H1 (cell line): ENCODE measurements at regions not wholly inside any gene's neighbourhood (a gene's known extent, or its start where the extent isn't known, plus 50 kb on each side); places are given as distances from the start of the nearest gene placed in this dataset.
A peak's percentile ranks its signal among the peaks of the same experiment; 100 is the strongest.

Experiments used
- BACH1 ChIP-seq: IDR thresholded peaks from 2 replicates; pipeline ENCODE4 v1.6.1; 2012; ENCODE audit warnings: low read length, improper control_type of control experiment
- CBX8 ChIP-seq: fragments of 300-800, 300-1000 bp; sonication (generic); IDR thresholded peaks from 2 replicates; pipeline ENCODE4 v1.7.1; 2016; ENCODE audit warnings: low read depth, low read length, borderline replicate concordance
- CHD2 ChIP-seq: IDR thresholded peaks from 2 replicates; pipeline ENCODE4 v1.6.1; 2012; ENCODE audit warnings: low read length, improper control_type of control experiment
- CTCF ChIP-seq, 3 experiments: IDR thresholded peaks; 1 replicate in 2 of 3; 2 replicates in 1 of 3; pipeline versions ENCODE4 v1.5.1 to v1.6.1; 2011; ENCODE audit warnings: low read length in 3 of 3, mild to moderate bottlenecking in 3 of 3, inconsistent platforms in 2 of 3, low read depth in 1 of 3, moderate library complexity in 1 of 3; ENCODE audit not compliant: insufficient read depth in 1 of 3; ENCODE audit errors: control extremely low read depth in 1 of 3
- GTF2F1 ChIP-seq: IDR thresholded peaks from 2 replicates; pipeline ENCODE4 v1.6.1; 2012; ENCODE audit warnings: low read depth, low read length, improper control_type of control experiment, borderline replicate concordance
- KDM4A ChIP-seq: IDR thresholded peaks from one replicate; pipeline ENCODE4 v1.7.1; 2012; ENCODE audit warnings: low read depth, mild to moderate bottlenecking, moderate library complexity, low read length, inconsistent platforms; ENCODE audit not compliant: severe bottlenecking
- MAFK ChIP-seq: IDR thresholded peaks from 2 replicates; pipeline ENCODE4 v1.6.1; 2012; ENCODE audit warnings: low read depth, mild to moderate bottlenecking, improper control_type of control experiment, low read length
- PHF8 ChIP-seq: fragments of 200-600 bp; sonication (generic); conservative IDR thresholded peaks from 2 replicates; pipeline ENCODE4 v1.7.1; 2012; ENCODE audit warnings: low read depth, mild to moderate bottlenecking, inconsistent platforms, low read length, moderate library complexity
- POLR2A ChIP-seq, 2 experiments: IDR thresholded peaks; 1 replicate in 1 of 2; 2 replicates in 1 of 2; pipeline ENCODE4 v1.6.1; 2011; ENCODE audit warnings: low read depth in 2 of 2, low read length in 2 of 2, mild to moderate bottlenecking in 2 of 2; ENCODE audit errors: control extremely low read depth in 1 of 2
- POU5F1 ChIP-seq: IDR thresholded peaks from 2 replicates; pipeline ENCODE4 v1.6.1; 2011; ENCODE audit warnings: low read depth, mild to moderate bottlenecking, low read length, moderate library complexity
- SP2 ChIP-seq: IDR thresholded peaks from 2 replicates; pipeline ENCODE4 v1.6.1; 2012; ENCODE audit warnings: mild to moderate bottlenecking, low read length, inconsistent platforms
- TAF7 ChIP-seq: optimal IDR thresholded peaks from 2 replicates; pipeline ENCODE3; 2011; ENCODE audit warnings: low read depth, mild to moderate bottlenecking, inconsistent platforms, low read length, moderate library complexity, borderline replicate concordance
- TBP ChIP-seq: IDR thresholded peaks from 2 replicates; pipeline ENCODE4 v1.6.1; 2011; ENCODE audit warnings: low read depth, low read length, improper control_type of control experiment
- TEAD4 ChIP-seq: IDR thresholded peaks from 2 replicates; pipeline ENCODE4 v1.6.1; 2012; ENCODE audit warnings: low read depth, low read length, inconsistent platforms, mixed read lengths
- TF ChIP-seq, protein P1 (sequence below): IDR thresholded peaks from 2 replicates; pipeline ENCODE4 v1.6.1; 2012; ENCODE audit warnings: inconsistent platforms
- TF ChIP-seq, protein P2 (sequence below): IDR thresholded peaks from 2 replicates; pipeline ENCODE4 v1.6.1; 2012; ENCODE audit warnings: low read length, inconsistent platforms

- peak in 1 of 2 experiments; percentile 58; a peak in 2 of 3 replicates for TF ChIP-seq POLR2A (IDR thresholded peaks at IDR 0.05; ENCODE audit: control extremely low read depth in 1 of 2, low read depth in 2 of 2, low read length in 2 of 2)
- TF ChIP-seq, protein P1, sequence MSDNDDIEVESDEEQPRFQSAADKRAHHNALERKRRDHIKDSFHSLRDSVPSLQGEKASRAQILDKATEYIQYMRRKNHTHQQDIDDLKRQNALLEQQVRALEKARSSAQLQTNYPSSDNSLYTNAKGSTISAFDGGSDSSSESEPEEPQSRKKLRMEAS: peak; percentile 84
- TF ChIP-seq CHD2: no peak
- no peak for TF ChIP-seq TEAD4
- no peak for TF ChIP-seq POU5F1
- no peak for TF ChIP-seq TBP
- no peak for TF ChIP-seq SP2
- TF ChIP-seq GTF2F1: no peak
- TF ChIP-seq BACH1: no peak
- TF ChIP-seq CBX8: no peak
- TF ChIP-seq, protein P2, sequence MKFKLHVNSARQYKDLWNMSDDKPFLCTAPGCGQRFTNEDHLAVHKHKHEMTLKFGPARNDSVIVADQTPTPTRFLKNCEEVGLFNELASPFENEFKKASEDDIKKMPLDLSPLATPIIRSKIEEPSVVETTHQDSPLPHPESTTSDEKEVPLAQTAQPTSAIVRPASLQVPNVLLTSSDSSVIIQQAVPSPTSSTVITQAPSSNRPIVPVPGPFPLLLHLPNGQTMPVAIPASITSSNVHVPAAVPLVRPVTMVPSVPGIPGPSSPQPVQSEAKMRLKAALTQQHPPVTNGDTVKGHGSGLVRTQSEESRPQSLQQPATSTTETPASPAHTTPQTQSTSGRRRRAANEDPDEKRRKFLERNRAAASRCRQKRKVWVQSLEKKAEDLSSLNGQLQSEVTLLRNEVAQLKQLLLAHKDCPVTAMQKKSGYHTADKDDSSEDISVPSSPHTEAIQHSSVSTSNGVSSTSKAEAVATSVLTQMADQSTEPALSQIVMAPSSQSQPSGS: no peak
- peak; percentile 25 to 59 (median 44); a peak in 3 of 4 replicates for TF ChIP-seq CTCF (IDR thresholded peaks at IDR 0.05; ENCODE audit: control extremely low read depth in 1 of 3, insufficient read depth in 1 of 3, low read depth in 1 of 3, low read length in 3 of 3)
- 0 out of 2 replicates have a peak, but pooled peaks have one; percentile 39 for TF ChIP-seq PHF8
- no peak for TF ChIP-seq MAFK
- TF ChIP-seq KDM4A: peak; percentile 84
- no peak for TF ChIP-seq TAF7
Observed at GRCh38 chr7:12111422-12112405, 99.4 kb upstream of the TMEM106B start (continued).
